Left lung (tissue), 4 donors: ENCODE measurements at regions not wholly inside any gene's neighbourhood (a gene's known extent, or its start where the extent isn't known, plus 50 kb on each side); places are given as distances from the start of the nearest gene placed in this dataset.

Experiments used
- ATAC-seq: fragments of 200-7000 bp; cut with Tn5 transposase; one replicate; pipeline ENCODE4 v1.9.1; 2020; ENCODE audit warnings: moderate library complexity
- DNase-seq, 4 donors: peaks; one replicate each; pipeline ENCODE4 v3.0.0-alpha.2; 2013 to 2020
- H3K27ac ChIP-seq, 2 donors: fragments of 200-600 bp; sonication (generic) in 1 of 2; one replicate each; pipeline versions ENCODE4 v1.5.0 to v1.8.0; 2020 to 2021
- H3K27me3 ChIP-seq, 2 donors: fragments of 200-600 bp; sonication (generic) in 1 of 2; one replicate each; pipeline versions ENCODE4 v1.5.0 to v1.8.0; 2020 to 2021
- H3K36me3 ChIP-seq, 2 donors: fragments of 200-600 bp; sonication (generic) in 1 of 2; one replicate each; pipeline versions ENCODE4 v1.5.0 to v1.8.0; 2020 to 2021
- H3K4me1 ChIP-seq, 2 donors: fragments of 200-600 bp; one replicate each; pipeline ENCODE4 v1.8.0; 2021
- H3K4me3 ChIP-seq, 2 donors: fragments of 200-600 bp; sonication (generic) in 1 of 2; one replicate each; pipeline versions ENCODE4 v1.5.0 to v1.8.0; 2020 to 2021; ENCODE audit warnings: mild to moderate bottlenecking in 1 of 2
- H3K9me3 ChIP-seq, 2 donors: fragments of 200-600 bp; sonication (generic) in 1 of 2; one replicate each; pipeline versions ENCODE4 v1.5.0 to v1.8.0; 2020 to 2021
- CTCF ChIP-seq, 2 donors: fragments of 200-600 bp; sonication (generic) in 1 of 2; IDR thresholded peaks; one replicate each; pipeline versions ENCODE4 v1.5.0 to v1.8.0; 2021; ENCODE audit warnings: antibody characterized with exemption in 2 of 2
- intact Hi-C, 2 donors: fragments of 100-400 bp; cut with DNase I; formaldehyde crosslinking; loops; one replicate each; pipeline versions ENCODE4 v1.11.2 to v1.14.2; 2022
- donor health status: DM: no; HTN: yes; CAD: no.
- donor health status: DM: no; HTN: no; CAD: no.

- ATAC-seq (no peak), DNase-seq (no peak)
- Histone ChIP-seq H3K27ac (no peak overlapping the region), H3K4me1 (peaks cover 0 to 10% of the 10 kb centered on the region in 2 donors), H3K4me3 (no peak overlapping the region), H3K36me3 (no peaks in the 10 kb centered on the region), H3K27me3 (no peaks in the 10 kb centered on the region), H3K9me3 (no peaks in the 10 kb centered on the region)
- intact Hi-C loops: no loop called here
- no peak for TF ChIP-seq CTCF (IDR thresholded peaks at IDR 0.05)
These were observed 180.3 kb upstream of the HDAC9 start for GRCh38 chr7:18315241-18315640.

GRCh38 chr7:18317941-18318340 is 177.6 kb upstream of the HDAC9 start:
- Histone ChIP-seq H3K4me3 (no peak overlapping the region), H3K27ac (peak overlapping the region in 1 of 2 donors; percentile 3), H3K4me1 (peaks cover 0 to 20% of the 10 kb centered on the region in 2 donors), H3K9me3 (no peaks in the 10 kb centered on the region), H3K27me3 (no peaks in the 10 kb centered on the region), H3K36me3 (no peaks in the 10 kb centered on the region)
- DNase-seq (no peak), ATAC-seq (no peak)
- intact Hi-C loops: no loop called here
- TF ChIP-seq CTCF (IDR thresholded peaks at IDR 0.05): no peak

- intact Hi-C loops: no loop called here
- no peak for DNase-seq
- no peak for TF ChIP-seq CTCF (IDR thresholded peaks at IDR 0.05)
- Histone ChIP-seq H3K27me3 (no peaks in the 10 kb centered on the region), H3K36me3 (no peaks in the 10 kb centered on the region), H3K4me1 (peaks cover 0 to 20% of the 10 kb centered on the region in 2 donors), H3K9me3 (no peaks in the 10 kb centered on the region), H3K27ac (no peak overlapping the region), H3K4me3 (no peak overlapping the region)
- ATAC-seq: peak; percentile 61
These were observed 175.1 kb upstream of the HDAC9 start for GRCh38 chr7:18320422-18320821.

- ATAC-seq: peak; percentile 76
- TF ChIP-seq CTCF (IDR thresholded peaks at IDR 0.05): peak in 1 of 2 donors; percentile 63
- Histone ChIP-seq H3K4me3 (no peak overlapping the region), H3K4me1 (peaks cover 0 to 20% of the 10 kb centered on the region in 2 donors), H3K27ac (no peak overlapping the region), H3K36me3 (no peaks in the 10 kb centered on the region), H3K9me3 (no peaks in the 10 kb centered on the region), H3K27me3 (no peaks in the 10 kb centered on the region)
- intact Hi-C loops: no loop called here
- DNase-seq: peak in 1 of 4 donors; percentile 35
These were observed 174.5 kb upstream of the HDAC9 start for GRCh38 chr7:18320971-18321567.

GRCh38 chr7:18330548-18330947 is 165.0 kb upstream of the HDAC9 start:
- H3K36me3 ChIP-seq: no peaks in the 10 kb centered on the region
- intact Hi-C loops: no loop called here
- H3K27ac ChIP-seq: no peak overlapping the region
- ATAC-seq (no peak), DNase-seq (no peak)
- no peak overlapping the region for H3K4me3 ChIP-seq
- peaks cover 0 to 2% of the 10 kb centered on the region in 2 donors for H3K9me3 ChIP-seq
- H3K4me1 ChIP-seq: peaks cover 0 to 4% of the 10 kb centered on the region in 2 donors
- H3K27me3 ChIP-seq: no peaks in the 10 kb centered on the region
- TF ChIP-seq CTCF (IDR thresholded peaks at IDR 0.05): no peak
